ENCODE measurements at regions not wholly inside any gene's neighbourhood (a gene's known extent, or its start where the extent isn't known, plus 50 kb on each side); places are given as distances from the start of the nearest gene placed in this dataset.

DNA sequence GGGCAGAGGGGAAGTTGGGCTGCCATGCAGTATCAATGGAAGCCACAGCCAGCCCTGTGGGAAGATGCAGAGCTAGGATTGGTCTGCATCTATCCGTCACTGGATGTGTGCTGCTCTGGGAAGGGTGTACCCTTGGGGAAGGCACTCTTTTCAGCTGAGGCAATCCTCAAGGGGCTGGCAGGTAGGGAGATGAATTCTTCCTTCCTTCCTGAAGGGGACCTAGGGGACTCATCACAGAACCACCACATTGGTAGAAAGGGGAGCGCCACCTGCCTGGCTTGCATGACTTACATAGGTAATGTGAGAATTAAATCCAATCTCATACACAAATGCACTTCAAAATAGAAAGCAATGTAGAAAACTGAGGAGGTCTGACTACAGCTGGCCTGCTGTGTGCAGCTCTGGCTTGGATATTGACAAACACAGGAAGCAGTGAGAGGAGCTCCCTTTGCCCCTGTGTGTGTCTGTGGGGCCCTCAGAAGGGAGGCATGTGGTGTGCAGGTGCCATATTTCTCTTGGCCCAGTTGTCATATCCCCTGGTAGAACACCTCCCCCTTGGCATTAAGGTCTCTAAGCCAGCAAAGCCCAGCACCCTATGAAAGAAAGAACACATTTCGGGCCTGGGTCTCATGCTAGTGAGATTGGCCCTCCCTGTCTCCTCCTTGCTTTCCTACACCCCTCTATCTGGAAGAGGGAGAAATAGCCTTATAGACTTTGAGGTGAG, 260.3 kb upstream of the MOCS1 start:
- H3K9me3 ChIP-seq (ENCODE audit: control insufficient read depth in 2 of 2, insufficient read depth in 1 of 2, low read depth in 1 of 2, low read length in 1 of 2): no peaks in the 10 kb centered on the region
- no peaks in the 10 kb centered on the region for H3K27me3 ChIP-seq (ENCODE audit: control insufficient read depth in 1 of 2, insufficient read depth in 2 of 2, low read length in 2 of 2)
- no peak overlapping the region for H3K4me3 ChIP-seq (ENCODE audit: low read depth in 1 of 2, low read length in 2 of 2)
- H3K27ac ChIP-seq (ENCODE audit: low read depth in 2 of 2, low read length in 1 of 2): no peak overlapping the region
- no peaks in the 10 kb centered on the region for H3K36me3 ChIP-seq (ENCODE audit: control insufficient read depth in 2 of 2, insufficient read depth in 2 of 2, low read length in 1 of 2)
- no peaks in the 10 kb centered on the region for H3K4me1 ChIP-seq (ENCODE audit: control insufficient read depth in 2 of 2, insufficient read depth in 2 of 2, low read length in 1 of 2)
- 84 to 95% methylated on average over 3 of the region's 3 CpGs for WGBS, 2 donors

DNA sequence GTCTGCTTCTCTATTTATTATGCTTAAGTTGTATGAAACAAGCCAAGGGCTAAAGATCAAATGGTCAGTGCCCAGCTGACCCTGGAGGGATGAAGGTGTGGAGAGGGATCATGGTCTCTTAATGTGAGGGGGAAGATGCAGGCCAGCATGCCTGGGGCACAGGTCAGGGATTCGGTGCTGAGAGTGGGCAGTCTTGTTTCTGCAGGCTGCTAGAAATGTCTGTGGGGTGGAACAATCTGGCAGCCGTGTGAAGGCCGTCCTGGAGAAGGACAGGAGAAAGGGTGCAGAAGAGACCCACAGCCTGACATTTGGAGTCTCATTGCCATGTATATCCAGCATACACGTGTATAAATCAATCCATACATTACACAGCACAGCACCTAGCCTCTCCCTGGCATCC, 258.3 kb upstream of the MOCS1 start:
- Histone ChIP-seq H3K27me3 (ENCODE audit: control insufficient read depth in 1 of 2, insufficient read depth in 2 of 2, low read length in 2 of 2) (no peaks in the 10 kb centered on the region), H3K27ac (ENCODE audit: low read depth in 2 of 2, low read length in 1 of 2) (no peak overlapping the region), H3K9me3 (ENCODE audit: control insufficient read depth in 2 of 2, insufficient read depth in 1 of 2, low read depth in 1 of 2, low read length in 1 of 2) (no peaks in the 10 kb centered on the region), H3K36me3 (ENCODE audit: control insufficient read depth in 2 of 2, insufficient read depth in 2 of 2, low read length in 1 of 2) (no peaks in the 10 kb centered on the region), H3K4me1 (ENCODE audit: control insufficient read depth in 2 of 2, insufficient read depth in 2 of 2, low read length in 1 of 2) (no peaks in the 10 kb centered on the region), H3K4me3 (ENCODE audit: low read depth in 1 of 2, low read length in 2 of 2) (no peak overlapping the region)
- 76 to 80% methylated on average over 4 of the region's 4 CpGs for WGBS, 2 donors

DNA sequence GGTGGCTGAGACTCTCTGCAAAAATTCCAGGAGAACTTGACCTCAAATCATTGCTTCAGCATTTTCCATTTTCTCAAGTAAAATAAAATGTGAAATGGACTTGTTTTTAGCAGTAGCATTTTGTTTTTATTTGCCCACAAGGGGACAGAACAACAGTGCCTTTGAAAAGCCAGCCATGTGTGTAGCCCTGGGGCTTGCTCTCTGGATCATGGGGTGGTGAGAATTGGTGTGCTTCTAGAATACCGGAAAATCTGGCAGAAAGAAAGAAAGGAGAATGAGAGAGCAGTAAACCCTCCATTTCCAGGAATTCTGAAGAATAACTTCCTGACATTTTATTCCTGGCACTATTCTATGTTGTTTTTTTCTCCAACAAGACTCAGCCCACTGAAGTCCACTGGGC, 254.7 kb upstream of the MOCS1 start:
- WGBS, 2 donors: 64 to 100% methylated on average over 1 of the region's 1 CpG
- Histone ChIP-seq H3K36me3 (ENCODE audit: control insufficient read depth in 2 of 2, insufficient read depth in 2 of 2, low read length in 1 of 2) (no peaks in the 10 kb centered on the region), H3K4me3 (ENCODE audit: low read depth in 1 of 2, low read length in 2 of 2) (no peak overlapping the region), H3K4me1 (ENCODE audit: control insufficient read depth in 2 of 2, insufficient read depth in 2 of 2, low read length in 1 of 2) (no peaks in the 10 kb centered on the region), H3K27ac (ENCODE audit: low read depth in 2 of 2, low read length in 1 of 2) (no peak overlapping the region), H3K27me3 (ENCODE audit: control insufficient read depth in 1 of 2, insufficient read depth in 2 of 2, low read length in 2 of 2) (no peaks in the 10 kb centered on the region), H3K9me3 (ENCODE audit: control insufficient read depth in 2 of 2, insufficient read depth in 1 of 2, low read depth in 1 of 2, low read length in 1 of 2) (peaks cover 2 to 4% of the 10 kb centered on the region in 2 donors)

DNA sequence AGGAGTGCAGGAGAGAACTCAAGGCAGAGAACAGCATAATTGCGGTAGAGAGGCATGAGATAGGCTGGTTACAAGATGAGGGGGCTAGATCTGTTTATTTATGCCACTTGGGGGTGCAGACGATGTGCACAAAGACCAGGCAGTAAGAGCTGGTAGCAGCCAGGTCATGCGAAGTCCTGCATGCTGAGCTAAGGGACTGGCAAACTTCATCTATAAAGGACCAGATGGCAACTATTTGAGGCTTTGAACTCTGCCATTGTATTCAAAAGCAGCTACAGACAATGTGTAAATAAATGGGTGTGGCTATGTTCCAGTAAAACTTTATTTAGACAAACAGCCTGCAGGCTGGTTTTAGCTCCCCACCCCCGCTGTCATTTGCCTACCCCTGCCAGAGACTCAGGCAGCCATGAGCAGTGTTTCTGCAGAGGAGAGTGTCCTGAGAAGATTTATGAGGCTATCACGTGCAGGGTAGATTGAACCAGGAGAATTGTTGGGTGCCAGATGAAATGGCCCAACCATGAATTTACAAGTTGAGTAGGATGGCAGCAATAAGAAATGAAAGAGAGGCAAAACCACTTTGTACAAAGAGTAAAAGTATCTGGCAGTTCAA, 253.4 kb upstream of the MOCS1 start:
- WGBS, 2 donors: 66 to 68% methylated on average over 5 of the region's 5 CpGs
- no peaks in the 10 kb centered on the region for H3K36me3 ChIP-seq (ENCODE audit: control insufficient read depth in 2 of 2, insufficient read depth in 2 of 2, low read length in 1 of 2)
- no peak overlapping the region for H3K4me3 ChIP-seq (ENCODE audit: low read depth in 1 of 2, low read length in 2 of 2)
- no peaks in the 10 kb centered on the region for H3K27me3 ChIP-seq (ENCODE audit: control insufficient read depth in 1 of 2, insufficient read depth in 2 of 2, low read length in 2 of 2)
- peaks cover 2 to 6% of the 10 kb centered on the region in 2 donors for H3K9me3 ChIP-seq (ENCODE audit: control insufficient read depth in 2 of 2, insufficient read depth in 1 of 2, low read depth in 1 of 2, low read length in 1 of 2)
- no peaks in the 10 kb centered on the region for H3K4me1 ChIP-seq (ENCODE audit: control insufficient read depth in 2 of 2, insufficient read depth in 2 of 2, low read length in 1 of 2)
- H3K27ac ChIP-seq (ENCODE audit: low read depth in 2 of 2, low read length in 1 of 2): no peak overlapping the region

DNA sequence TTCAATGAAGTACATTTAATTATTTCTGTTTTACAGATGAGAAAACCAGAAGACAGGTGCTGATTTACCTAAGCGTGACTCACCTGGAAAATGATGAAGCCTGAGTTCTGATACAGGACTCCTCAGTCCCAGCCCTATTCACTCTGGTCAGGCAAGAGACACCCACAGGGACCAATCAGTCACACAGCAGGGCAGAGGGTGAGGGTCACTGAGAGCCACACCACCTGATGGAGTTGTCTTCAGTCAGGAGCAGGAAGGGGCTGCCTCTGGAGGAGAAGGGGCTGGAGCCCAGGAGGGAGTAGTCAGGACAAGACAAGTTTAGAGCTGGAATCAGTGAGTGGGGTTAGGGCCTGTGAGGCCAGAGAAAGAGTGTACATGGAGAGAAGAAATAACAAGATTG, 251.2 kb upstream of the MOCS1 start:
- Histone ChIP-seq H3K4me3 (ENCODE audit: low read depth in 1 of 2, low read length in 2 of 2) (no peak overlapping the region), H3K27ac (ENCODE audit: low read depth in 2 of 2, low read length in 1 of 2) (no peak overlapping the region), H3K36me3 (ENCODE audit: control insufficient read depth in 2 of 2, insufficient read depth in 2 of 2, low read length in 1 of 2) (no peaks in the 10 kb centered on the region), H3K9me3 (ENCODE audit: control insufficient read depth in 2 of 2, insufficient read depth in 1 of 2, low read depth in 1 of 2, low read length in 1 of 2) (peaks cover 2 to 6% of the 10 kb centered on the region in 2 donors), H3K4me1 (ENCODE audit: control insufficient read depth in 2 of 2, insufficient read depth in 2 of 2, low read length in 1 of 2) (no peaks in the 10 kb centered on the region), H3K27me3 (ENCODE audit: control insufficient read depth in 1 of 2, insufficient read depth in 2 of 2, low read length in 2 of 2) (no peaks in the 10 kb centered on the region)
- 93 to 97% methylated on average over 1 of the region's 1 CpG for WGBS, 2 donors

DNA sequence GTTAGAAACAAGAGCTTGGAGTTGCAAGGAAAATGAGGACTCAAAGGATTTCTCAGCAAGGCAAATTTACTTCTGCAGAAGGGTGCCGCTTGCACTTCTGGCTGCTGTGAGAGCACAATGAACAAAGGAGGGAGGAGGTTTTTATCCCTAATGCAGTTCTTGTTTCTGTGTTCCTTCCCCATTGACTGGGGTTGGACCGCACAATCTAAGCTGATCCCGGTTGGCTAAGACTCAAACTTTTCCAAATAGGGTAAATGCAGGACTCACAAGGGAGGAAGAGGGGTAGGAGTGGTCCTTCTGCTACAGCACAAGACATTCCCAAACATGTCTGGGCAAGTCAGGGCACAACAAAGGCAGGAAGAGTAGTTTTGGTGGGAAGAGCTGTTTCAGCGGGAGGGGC, 249.6 kb upstream of the MOCS1 start:
- H3K9me3 ChIP-seq (ENCODE audit: control insufficient read depth in 2 of 2, insufficient read depth in 1 of 2, low read depth in 1 of 2, low read length in 1 of 2): peaks cover 2 to 6% of the 10 kb centered on the region in 2 donors
- H3K27me3 ChIP-seq (ENCODE audit: control insufficient read depth in 1 of 2, insufficient read depth in 2 of 2, low read length in 2 of 2): no peaks in the 10 kb centered on the region
- no peaks in the 10 kb centered on the region for H3K4me1 ChIP-seq (ENCODE audit: control insufficient read depth in 2 of 2, insufficient read depth in 2 of 2, low read length in 1 of 2)
- H3K36me3 ChIP-seq (ENCODE audit: control insufficient read depth in 2 of 2, insufficient read depth in 2 of 2, low read length in 1 of 2): no peaks in the 10 kb centered on the region
- 91 to 93% methylated on average over 4 of the region's 4 CpGs for WGBS, 2 donors
- no peak overlapping the region for H3K4me3 ChIP-seq (ENCODE audit: low read depth in 1 of 2, low read length in 2 of 2)
- no peak overlapping the region for H3K27ac ChIP-seq (ENCODE audit: low read depth in 2 of 2, low read length in 1 of 2)

DNA sequence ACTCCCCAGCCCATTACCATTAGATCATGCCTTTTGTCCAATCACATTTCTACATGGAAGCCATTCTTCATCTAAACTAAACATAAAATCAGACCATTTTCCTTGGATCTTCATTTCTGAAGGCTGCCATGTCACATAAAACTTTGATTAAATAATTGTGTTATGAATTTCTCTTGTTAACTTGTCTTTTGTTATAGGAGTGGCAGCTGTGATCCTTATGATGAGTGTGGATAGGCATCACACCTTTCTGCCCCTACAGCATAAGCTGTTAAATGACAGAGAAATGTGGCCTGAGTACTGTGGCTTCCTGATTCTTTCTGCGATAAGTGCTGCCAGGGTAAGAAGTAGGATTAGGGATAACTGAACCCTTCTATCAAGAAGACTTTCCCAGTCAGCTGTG, 247.1 kb upstream of the MOCS1 start:
- WGBS, 2 donors: 88 to 92% methylated on average over 1 of the region's 1 CpG
- peaks cover 2 to 6% of the 10 kb centered on the region in 2 donors for H3K9me3 ChIP-seq (ENCODE audit: control insufficient read depth in 2 of 2, insufficient read depth in 1 of 2, low read depth in 1 of 2, low read length in 1 of 2)
- no peaks in the 10 kb centered on the region for H3K36me3 ChIP-seq (ENCODE audit: control insufficient read depth in 2 of 2, insufficient read depth in 2 of 2, low read length in 1 of 2)
- H3K27me3 ChIP-seq (ENCODE audit: control insufficient read depth in 1 of 2, insufficient read depth in 2 of 2, low read length in 2 of 2): no peaks in the 10 kb centered on the region
- H3K4me1 ChIP-seq (ENCODE audit: control insufficient read depth in 2 of 2, insufficient read depth in 2 of 2, low read length in 1 of 2): no peaks in the 10 kb centered on the region
- H3K4me3 ChIP-seq (ENCODE audit: low read depth in 1 of 2, low read length in 2 of 2): no peak overlapping the region
- no peak overlapping the region for H3K27ac ChIP-seq (ENCODE audit: low read depth in 2 of 2, low read length in 1 of 2)

DNA sequence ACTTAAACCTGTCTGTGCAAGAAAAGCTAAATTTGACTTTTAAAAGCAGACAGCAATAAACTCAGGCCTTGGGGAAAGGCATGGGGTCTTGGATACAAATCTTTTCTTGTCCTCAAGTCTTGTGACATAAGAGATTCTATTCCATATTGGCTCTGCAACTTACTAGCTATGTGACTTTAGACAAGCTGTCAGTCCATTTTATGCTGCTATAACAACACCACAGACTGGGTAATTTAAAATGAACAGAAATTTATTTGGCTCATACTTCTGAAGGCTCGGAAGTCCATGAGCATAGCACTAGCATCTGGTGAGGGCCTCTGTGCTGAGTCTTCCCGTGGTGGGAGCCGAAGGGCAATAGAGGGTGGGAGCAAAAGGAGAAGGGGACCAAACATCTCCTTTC, 246.0 kb upstream of the MOCS1 start:
- H3K9me3 ChIP-seq (ENCODE audit: control insufficient read depth in 2 of 2, insufficient read depth in 1 of 2, low read depth in 1 of 2, low read length in 1 of 2): peaks cover 0 to 4% of the 10 kb centered on the region in 2 donors
- H3K4me3 ChIP-seq (ENCODE audit: low read depth in 1 of 2, low read length in 2 of 2): no peak overlapping the region
- H3K27me3 ChIP-seq (ENCODE audit: control insufficient read depth in 1 of 2, insufficient read depth in 2 of 2, low read length in 2 of 2): no peaks in the 10 kb centered on the region
- H3K27ac ChIP-seq (ENCODE audit: low read depth in 2 of 2, low read length in 1 of 2): no peak overlapping the region
- H3K36me3 ChIP-seq (ENCODE audit: control insufficient read depth in 2 of 2, insufficient read depth in 2 of 2, low read length in 1 of 2): no peaks in the 10 kb centered on the region
- WGBS, 2 donors: 82 to 87% methylated on average over 3 of the region's 3 CpGs
- H3K4me1 ChIP-seq (ENCODE audit: control insufficient read depth in 2 of 2, insufficient read depth in 2 of 2, low read length in 1 of 2): no peaks in the 10 kb centered on the region

DNA sequence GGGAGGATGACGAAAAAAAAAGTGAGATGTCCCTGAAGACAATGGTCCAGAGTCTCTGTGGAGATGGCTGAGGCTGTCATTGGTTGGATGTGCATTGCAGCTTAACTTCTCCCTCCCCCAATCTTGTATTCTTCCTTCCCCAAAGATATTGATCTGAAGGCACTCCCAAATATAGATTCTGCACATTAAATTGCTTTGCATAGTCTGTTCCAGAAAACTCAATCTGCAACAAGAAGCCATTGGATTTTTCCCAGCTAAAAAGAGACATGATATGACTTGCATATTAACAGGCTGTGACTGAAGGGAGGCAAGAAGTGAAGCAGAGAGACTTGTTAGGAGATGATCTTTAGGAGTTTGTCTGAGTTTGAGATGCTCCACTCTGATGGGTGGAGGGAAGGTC, 245.2 kb upstream of the MOCS1 start:
- H3K27ac ChIP-seq (ENCODE audit: low read depth in 2 of 2, low read length in 1 of 2): no peak overlapping the region
- WGBS, 2 donors: 91 to 92% methylated on average over 1 of the region's 1 CpG
- H3K4me1 ChIP-seq (ENCODE audit: control insufficient read depth in 2 of 2, insufficient read depth in 2 of 2, low read length in 1 of 2): no peaks in the 10 kb centered on the region
- H3K27me3 ChIP-seq (ENCODE audit: control insufficient read depth in 1 of 2, insufficient read depth in 2 of 2, low read length in 2 of 2): no peaks in the 10 kb centered on the region
- peaks cover 0 to 4% of the 10 kb centered on the region in 2 donors for H3K9me3 ChIP-seq (ENCODE audit: control insufficient read depth in 2 of 2, insufficient read depth in 1 of 2, low read depth in 1 of 2, low read length in 1 of 2)
- no peaks in the 10 kb centered on the region for H3K36me3 ChIP-seq (ENCODE audit: control insufficient read depth in 2 of 2, insufficient read depth in 2 of 2, low read length in 1 of 2)
- H3K4me3 ChIP-seq (ENCODE audit: low read depth in 1 of 2, low read length in 2 of 2): no peak overlapping the region

DNA sequence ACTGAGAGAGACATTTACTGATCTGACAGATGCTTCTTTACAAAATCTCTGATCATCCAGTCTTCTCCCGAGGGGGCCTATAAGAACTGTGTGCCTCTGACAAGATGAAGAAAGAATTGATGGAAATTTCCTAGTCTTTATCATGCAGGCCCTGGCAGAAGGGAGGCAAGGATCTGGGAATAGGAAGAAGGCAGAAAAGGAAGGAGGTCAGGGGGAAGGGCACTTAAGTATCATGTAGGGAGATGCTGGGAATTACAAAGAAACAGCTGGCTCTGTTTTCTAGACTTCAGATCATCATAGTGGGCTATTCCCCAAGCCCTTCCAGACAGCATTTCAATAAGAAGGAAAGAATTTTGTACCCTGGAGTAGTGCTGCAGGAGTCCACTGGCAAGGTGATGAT, 243.3 kb upstream of the MOCS1 start:
- no peaks in the 10 kb centered on the region for H3K9me3 ChIP-seq (ENCODE audit: control insufficient read depth in 2 of 2, insufficient read depth in 1 of 2, low read depth in 1 of 2, low read length in 1 of 2)
- no peaks in the 10 kb centered on the region for H3K4me1 ChIP-seq (ENCODE audit: control insufficient read depth in 2 of 2, insufficient read depth in 2 of 2, low read length in 1 of 2)
- H3K4me3 ChIP-seq (ENCODE audit: low read depth in 1 of 2, low read length in 2 of 2): no peak overlapping the region
- no peak overlapping the region for H3K27ac ChIP-seq (ENCODE audit: low read depth in 2 of 2, low read length in 1 of 2)
- 87 to 88% methylated on average over 1 of the region's 1 CpG for WGBS, 2 donors
- no peaks in the 10 kb centered on the region for H3K36me3 ChIP-seq (ENCODE audit: control insufficient read depth in 2 of 2, insufficient read depth in 2 of 2, low read length in 1 of 2)
- H3K27me3 ChIP-seq (ENCODE audit: control insufficient read depth in 1 of 2, insufficient read depth in 2 of 2, low read length in 2 of 2): no peaks in the 10 kb centered on the region
